Amygdala (tissue), 56 donors: ENCODE measurements at regions not wholly inside any gene's neighbourhood (a gene's known extent, or its start where the extent isn't known, plus 50 kb on each side); places are given as distances from the start of the nearest gene placed in this dataset.
A peak's percentile ranks its signal among the peaks of the same experiment; 100 is the strongest.

ENCODE experiments used
- DNase-seq, 56 donors: peaks; one replicate each; lab custom pipeline; 2025; lab: John Stamatoyannopoulos, UW

DNA sequence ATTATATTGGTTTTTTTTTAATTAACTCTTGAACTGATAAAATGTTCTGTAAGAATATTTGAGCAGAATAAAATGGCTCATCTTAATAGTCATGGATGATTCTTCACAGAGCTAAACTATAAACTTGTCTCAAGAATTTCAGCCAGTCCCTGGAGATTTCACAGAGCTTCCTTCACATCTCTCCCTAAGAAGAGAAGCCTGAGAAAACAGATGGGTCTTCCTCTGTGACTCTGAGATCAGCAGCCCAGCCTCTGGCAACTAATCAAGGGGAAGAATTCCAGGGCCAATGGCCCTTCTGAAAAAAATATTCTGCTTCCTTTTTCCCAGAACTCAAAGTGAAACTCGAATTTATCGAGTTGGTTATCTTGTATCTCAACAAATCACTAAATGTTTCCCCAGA, 122.2 kb upstream of the ITGA1 start:
- no peak for DNase-seq

DNA sequence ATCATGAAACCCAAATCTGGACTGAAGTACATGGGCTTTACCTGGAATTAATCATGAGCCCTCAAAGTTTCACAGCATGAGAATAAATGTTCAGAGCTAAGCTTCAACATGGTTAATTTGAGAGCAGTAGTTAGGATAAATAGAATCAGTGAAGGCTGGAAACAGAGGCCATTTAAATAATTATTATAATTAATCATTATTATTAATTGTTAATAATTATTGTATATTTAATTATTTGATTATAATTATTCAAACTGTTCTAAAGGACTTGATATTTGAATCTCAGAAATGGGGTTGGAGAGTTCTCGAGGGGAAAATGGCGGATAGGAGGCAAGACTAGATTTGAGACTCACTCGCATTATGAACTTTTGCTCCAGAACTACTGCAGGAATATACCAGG, 119.6 kb upstream of the ITGA1 start:
- no peak for DNase-seq

DNA sequence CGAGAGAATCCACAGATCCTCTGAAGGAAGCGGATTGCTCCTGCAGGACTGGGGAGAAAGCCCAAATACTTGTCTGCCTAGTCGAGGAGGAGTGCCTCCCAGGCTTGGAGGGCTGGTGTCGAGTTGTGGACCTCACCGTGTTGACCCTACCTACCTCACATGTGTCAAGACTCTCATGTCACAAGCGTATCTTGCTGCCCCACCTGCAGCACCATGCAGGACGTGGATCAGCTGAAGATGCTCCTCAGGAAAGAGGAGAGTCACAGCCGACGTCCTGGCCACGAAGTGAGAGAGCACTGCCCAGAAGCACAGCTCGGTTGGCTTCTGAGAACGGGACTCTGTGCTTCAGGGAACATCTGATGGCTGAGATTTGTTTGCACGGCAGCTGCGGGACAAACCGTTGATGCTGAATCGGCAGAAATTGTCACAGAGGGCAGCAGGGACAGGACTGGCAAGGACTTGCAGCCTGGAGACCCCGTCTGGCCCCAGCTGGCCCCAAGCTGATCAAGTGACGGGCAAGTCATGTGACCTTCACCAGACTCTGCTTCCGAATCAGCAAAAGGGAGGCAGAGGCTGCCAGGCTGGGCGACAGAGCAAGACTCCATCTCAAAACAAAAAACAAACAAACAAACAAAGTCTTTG, 119.1 kb upstream of the ITGA1 start:
- peak in 4 of 56 donors; percentile 1 to 23 (median 2) for DNase-seq

DNA sequence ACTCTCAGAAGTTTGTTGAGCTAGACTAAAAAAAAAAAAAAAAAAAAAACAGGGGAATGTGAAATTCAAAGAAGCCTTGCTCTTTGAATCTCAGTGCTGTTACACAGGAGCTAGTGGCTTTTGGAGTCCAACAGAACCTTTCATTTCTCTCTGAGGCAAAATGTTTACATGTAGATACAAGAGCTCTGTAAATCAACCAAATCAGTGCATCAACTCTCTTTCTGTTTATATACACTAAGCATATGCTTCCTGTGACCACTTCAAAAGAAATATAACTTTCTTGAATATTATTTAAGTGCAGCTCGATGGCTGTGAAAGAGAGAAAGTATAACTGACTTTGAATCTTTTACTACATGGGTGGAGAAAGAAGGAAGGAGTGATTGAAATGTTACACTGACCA, 115.3 kb upstream of the ITGA1 start:
- DNase-seq: no peak

DNA sequence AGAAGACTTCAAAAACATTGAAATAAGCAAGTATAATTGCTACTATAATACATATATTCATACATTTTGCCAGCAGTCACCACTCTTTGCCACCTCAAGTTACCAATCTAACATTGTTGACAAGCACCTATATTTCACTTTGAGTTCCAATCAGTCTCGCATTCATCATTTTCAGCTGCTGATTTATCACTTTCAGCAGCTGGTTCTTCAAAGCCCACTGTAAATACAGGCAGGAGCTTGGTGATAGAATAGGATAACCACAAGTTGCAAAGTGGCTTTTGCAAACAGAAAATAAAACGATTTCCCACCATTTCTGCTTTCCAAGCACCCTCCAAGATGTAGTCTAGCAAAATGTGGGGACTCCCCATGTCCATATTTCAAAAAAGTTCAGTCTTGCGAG, 114.2 kb upstream of the ITGA1 start:
- DNase-seq: no peak

DNA sequence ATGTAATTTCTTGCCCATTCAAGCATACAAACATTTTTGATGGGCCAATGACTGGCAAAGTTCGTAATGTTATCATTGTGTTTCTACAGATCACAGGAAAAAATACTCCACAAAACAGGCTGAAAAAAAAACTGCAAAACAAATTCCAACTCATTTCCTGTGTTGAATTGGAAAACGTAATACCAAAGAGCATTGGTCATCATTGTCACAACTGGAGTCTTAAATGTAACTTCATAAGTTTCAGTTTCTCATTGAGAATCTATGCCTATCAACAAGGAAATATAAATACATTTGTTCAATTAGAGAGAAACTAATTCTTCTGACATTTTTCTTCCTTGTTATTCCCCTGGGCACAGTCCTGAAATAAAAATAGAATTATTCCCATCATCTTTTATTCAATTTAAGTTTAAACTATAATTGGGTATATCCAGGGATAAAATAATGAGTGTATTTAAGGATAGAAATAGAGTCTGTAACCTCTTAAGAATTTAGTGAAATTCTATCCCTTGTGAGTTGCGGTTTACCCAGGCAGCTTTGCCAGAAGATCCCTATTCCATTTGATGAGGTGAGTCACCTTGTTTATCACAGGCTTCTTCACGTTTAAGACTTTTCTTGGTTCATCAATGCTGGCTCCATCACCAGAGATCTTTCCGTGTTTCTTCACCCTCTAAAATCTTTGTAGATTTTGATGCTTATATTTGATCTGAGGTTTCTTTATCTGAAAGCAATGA, 112.7 kb upstream of the ITGA1 start:
- no peak for DNase-seq

DNA sequence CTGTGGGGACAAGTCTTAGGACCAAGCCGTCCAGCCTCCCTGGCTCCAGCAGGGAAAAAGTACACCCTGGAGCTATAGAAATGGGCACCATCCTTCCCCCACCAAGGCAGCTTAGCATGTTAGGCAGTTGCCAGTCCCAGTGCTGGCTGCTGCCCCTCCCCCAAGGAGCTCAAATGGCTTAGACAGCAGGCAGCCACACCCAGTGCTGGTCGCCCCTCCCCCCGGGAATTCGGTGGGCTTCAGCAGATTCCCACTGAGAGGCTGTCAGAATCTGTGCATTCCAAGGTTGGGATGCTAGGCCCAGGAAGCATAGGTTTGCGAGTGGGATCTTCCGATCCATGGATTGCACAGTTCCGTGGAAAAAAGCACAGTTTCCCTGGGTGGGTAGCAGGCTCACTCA, 105.2 kb upstream of the ITGA1 start:
- no peak for DNase-seq

DNA sequence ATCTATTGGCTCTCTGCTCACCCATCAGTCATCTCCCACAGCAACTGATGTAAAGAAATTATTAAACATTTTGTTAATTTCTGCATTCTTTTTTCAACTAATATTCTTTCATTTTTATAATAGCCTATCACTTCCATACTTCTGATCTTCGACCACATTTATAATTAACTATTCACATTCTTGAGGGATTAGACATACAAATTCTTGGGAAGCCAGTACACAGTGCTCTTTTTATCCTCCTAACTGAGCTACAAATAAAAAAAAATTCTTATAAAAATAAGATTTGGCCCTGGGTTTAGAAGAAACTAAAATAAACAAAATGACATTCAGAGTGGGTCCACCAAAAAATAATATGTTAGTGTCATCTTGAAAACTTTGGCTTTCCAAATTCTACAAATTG, 103.7 kb upstream of the ITGA1 start:
- DNase-seq: no peak

DNA sequence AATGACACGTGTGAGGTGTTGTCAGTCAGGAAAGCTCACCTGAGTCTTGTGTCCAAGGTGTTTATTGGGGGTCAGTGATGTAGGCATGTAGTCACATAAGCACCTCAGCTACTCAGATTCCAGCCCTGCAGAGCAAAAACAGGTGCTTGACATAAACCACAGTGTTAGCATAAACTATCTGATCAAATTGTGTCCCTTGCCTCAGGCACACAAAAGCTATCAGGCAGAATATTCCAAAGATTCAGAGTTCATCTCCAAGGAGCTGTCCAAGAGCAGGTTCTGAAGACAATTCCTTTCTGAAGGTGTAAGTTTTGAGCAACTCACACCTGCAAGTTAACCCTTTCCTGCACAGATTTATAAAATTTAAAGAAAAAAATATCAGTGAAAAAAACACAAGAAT, 102.2 kb upstream of the ITGA1 start:
- no peak for DNase-seq

DNA sequence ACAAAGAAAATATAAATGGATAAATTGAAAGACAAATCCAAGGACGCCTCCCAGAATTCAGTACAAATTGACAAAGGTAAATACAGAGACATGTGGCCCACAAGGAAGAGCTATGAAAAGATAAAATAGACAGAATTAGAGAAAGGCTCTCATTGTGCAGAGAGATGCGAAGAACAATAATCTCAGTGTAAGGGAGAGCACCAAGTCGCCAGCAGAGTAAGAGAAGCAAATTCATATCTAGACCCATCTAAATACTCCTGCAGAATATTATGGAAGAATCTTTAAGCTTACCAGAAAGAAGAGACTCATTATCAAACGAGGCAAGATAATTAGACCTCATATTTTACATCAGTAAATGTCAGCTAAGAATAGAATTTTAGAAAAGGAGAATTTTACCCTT, 101.7 kb upstream of the ITGA1 start:
- DNase-seq: no peak

DNA sequence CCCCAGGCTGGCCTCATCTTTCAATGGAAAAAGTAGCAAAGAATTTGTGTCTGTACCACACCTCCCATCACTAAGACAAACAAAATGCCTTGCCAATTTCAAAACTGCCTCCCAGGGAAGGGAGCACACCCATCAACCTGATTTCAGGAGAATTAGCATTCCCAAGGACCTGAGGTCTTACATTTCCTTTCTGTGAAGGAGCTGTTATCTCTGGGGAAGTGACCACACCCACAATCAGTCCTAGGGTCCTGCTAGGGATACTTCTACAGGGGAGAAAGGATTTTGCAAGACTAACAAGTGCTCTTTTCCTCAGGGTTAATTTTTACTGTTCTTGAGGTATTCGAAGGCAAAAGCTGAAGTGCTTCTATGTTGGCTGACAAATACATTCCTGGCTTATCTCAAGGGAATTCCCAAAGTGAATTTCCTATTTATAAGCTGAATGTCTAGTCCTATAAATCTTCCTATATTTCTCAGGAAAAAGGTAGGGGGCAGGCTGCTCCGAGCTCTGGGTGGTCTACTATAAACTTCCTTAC, 97.4 kb upstream of the ITGA1 start:
- DNase-seq: no peak

DNA sequence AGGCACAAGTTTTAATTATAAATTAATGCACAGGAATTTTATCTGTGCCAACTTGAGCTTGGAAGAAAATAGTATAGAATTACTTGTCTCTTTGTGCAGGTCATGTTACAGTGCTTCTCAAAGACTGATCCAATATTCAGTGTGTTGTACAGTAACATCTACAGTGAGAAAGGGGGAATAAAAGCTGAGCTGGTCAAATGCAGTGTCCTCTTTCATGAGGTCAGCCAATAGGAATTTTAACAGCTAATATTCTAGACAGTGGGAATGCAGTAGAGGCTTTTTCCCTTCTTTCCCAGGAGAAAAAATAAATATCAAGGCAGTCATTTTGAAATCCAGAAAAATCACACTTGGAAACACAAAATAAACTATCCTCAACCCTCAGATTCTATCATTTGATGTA, 95.7 kb upstream of the ITGA1 start:
- no peak for DNase-seq

DNA sequence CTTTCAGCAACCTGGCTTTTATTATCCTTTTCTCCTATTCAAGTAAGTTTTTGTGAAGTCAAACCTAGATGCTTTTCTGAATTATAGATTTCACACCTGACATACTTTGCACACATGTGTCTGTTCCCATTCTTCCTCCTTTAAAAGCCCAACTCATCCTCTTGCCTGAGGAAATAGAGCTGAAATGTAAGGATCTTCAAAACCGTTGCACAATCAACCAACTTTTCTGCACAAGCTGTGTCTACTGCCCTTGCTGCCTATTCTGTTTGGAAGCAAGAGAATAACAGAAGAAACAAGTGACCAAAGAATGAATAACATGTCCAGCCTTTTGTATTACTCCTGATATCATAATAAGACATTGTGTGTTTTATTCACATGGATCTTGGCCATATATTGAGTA, 95.1 kb upstream of the ITGA1 start:
- no peak for DNase-seq

DNA sequence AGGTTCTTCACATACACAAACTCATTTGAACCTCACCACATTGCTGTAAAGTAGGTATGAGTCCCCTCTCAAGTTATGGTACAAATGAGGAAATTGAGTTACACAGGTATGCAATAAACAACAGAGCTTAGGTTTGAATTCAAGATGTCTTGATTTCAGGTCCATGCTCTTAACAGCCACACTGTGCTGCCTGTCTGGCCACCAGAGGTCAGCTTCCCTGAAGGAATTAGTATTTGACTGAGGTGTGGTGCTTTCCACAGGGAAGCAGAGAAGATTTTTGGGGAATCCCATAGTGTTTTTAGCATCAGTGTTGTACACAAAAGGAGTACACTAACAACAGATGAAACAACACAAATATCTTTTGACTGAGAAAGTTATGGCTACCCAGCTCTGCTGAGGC, 94.4 kb upstream of the ITGA1 start:
- DNase-seq: no peak

DNA sequence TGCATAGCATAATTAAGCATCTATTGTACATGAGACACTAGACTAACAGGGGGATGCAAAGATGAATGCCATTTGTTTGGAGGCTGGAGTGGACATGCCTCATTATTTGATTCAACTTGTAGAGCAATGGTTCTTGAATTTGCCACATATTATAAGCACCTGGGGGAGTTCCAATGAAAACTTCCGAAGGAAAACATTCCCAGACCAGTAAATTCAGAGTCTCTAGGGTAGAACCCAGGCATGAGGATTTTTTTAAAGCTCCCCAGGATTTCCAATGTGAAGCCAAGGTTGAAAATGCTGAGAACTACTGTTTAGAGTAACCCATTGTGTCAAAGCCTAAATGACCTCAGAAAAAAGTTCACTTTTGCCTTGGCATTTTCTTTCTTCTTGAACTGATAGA, 93.9 kb upstream of the ITGA1 start:
- no peak for DNase-seq

DNA sequence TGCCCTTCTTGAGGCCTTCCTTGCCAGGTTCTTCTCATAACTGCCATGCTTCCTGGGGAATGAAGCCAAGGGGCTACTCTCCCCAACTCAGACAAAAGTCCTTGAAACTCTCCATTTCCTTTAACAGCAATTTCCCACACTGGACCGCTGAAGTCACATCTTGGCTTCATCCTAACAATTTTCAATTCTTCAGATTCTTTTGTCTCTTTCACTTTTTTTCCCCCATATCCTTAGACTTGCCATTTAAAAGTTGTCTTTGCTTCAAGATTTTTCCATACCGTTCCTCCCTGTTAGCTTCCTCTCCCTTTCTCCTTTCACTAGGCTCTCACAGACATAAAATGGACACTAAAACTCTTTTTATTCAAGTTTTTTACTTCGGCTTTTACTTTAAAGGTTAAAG, 93.1 kb upstream of the ITGA1 start:
- no peak for DNase-seq

DNA sequence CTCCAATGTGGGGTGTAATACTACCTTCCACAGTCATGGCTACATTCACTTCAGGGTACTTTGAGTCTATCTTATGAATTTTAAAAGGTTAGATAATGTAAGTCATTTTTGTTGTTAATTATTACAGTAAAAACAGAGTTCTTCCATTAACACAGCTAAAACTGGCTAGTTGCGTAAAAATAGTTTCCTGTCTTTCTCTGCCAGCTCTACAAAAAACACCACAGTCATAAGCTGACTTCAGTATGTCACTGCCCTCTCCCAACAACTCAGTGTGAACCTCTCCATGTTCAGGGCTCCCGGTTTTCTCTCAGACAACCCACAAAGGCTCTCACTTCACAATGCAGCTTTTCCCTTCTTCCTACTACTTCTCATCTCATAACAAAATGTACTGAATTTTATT, 84.8 kb upstream of the ITGA1 start:
- DNase-seq: no peak

DNA sequence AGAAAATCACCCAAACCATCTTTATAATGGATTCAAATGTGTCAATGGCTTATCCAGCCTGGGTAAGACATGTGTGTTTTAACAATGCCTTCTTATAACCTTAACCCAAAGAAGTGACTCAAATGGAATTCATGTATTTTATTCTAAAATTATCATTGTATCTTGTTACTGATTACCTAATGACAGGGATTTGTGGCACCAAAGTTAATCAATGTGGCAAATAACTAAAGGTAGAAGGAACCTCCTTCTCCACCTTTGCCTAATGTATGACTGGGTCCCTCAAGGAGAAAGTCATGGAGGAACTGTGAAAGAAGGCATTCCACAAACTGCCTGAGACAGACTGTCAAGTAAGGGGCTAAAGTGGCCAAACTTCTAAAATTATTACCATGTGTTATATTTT, 84.4 kb upstream of the ITGA1 start:
- no peak for DNase-seq

DNA sequence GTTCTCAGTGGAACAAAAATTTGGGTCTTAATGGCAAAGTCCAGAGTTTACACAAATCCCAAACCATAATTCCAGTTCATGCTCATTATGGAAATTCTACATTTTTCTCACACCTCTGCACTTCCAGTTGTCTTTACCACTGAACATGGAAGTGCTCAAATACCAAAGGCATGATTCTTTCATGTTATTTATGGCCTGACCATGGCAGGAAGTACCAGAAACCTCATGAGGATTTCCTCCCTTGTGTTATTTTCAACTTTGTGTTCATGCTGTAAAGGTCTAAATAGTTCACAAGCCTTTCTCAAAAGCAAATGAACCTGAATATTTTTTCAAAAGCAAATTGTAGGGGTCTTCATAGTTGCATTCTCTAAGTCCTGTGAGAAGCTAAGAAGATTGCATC, 82.0 kb upstream of the ITGA1 start:
- no peak for DNase-seq

DNA sequence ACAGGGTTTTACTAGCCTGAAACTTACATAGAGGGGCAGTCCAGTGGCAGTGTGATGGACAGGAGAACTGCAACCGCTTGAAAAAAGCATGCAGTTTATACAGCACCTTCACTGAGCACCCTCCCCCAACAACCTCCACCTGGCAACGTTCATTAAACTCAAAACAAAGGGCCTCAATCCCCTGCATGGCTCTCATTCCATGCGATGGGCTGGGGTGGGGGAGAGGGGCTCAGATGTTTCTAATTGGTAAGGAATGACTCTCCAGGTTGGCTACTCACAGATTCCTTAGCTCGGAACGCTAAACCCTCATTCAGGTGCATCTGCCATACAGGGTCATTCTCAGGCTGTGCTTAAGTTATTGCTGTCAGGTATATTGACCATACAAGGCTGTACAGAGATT, 80.9 kb upstream of the ITGA1 start:
- DNase-seq: no peak

DNA sequence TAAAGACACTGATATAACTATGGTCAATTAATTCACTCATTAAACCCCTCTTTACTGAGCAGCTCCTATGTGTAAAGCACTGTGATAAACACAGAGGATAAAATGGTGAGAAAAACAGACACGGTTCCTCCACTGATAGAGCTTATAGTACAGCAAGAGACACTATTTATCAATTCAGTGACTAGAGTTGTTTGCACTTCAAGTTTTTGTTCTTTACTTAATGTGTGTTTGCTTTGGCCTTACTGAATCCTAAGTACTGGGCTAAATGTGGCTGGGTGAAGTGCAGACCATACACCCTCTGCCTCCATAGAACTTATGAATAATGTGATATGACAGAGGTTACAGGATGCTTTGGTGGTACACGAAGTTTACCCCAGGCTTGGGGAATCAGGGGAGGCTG, 80.1 kb upstream of the ITGA1 start:
- DNase-seq: no peak

DNA sequence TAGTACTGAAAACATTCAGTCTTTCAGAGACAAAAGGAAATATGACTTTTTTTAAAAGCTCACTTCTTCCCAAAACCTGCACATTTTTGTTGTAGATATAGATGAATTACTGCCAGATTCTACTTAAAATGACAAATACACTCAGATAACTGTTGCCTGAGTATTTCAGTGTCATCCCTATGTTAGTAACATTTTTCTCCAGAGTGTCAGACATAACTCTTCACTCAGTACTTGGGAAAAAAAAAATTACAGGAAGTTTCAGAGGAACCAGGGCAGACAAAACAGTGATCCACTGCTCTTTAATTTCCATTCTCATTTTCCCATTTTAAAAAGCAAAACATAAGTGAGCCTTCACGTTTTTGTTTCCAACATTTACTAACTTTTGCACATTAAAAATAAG, 79.3 kb upstream of the ITGA1 start:
- DNase-seq: no peak
